ENCODE measurements at regions not wholly inside any gene's neighbourhood (a gene's known extent, or its start where the extent isn't known, plus 50 kb on each side); places are given as distances from the start of the nearest gene placed in this dataset.

DNA sequence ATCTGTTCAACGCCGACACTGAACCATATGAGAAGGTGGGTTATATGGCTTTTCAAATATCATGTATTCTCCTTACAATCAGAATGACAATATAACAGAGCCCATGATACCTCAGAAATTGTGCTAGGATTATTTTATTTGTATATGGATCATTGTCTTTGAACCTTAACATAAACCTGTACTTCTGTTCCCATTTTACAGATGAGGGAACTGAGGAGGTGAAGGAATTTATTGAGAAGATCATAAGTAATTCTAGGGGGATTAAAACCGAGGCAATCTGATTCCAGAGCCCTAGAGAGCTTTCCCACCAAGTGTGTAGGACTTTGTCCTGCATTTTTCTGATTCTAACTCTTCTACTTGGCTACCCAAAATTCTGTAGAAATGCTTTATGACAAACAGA lies 279.8 kb upstream of the FANCL start (continued):
- TF ChIP-seq, protein P1, sequence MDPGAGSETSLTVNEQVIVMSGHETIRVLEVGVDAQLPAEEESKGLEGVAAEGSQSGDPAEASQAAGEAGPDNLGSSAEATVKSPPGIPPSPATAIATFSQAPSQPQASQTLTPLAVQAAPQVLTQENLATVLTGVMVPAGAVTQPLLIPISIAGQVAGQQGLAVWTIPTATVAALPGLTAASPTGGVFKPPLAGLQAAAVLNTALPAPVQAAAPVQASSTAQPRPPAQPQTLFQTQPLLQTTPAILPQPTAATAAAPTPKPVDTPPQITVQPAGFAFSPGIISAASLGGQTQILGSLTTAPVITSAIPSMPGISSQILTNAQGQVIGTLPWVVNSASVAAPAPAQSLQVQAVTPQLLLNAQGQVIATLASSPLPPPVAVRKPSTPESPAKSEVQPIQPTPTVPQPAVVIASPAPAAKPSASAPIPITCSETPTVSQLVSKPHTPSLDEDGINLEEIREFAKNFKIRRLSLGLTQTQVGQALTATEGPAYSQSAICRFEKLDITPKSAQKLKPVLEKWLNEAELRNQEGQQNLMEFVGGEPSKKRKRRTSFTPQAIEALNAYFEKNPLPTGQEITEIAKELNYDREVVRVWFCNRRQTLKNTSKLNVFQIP (CRISPR knock-in tag; IDR thresholded peaks at IDR 0.05; ENCODE audit: borderline replicate concordance, low read depth): no peak
- TF ChIP-seq ZFP3 (CRISPR knock-in tag; IDR thresholded peaks at IDR 0.05) (no peak), OSR1 (CRISPR knock-in tag; IDR thresholded peaks at IDR 0.05) (no peak), ZNF8 (CRISPR knock-in tag; IDR thresholded peaks at IDR 0.05) (no peak)

DNA sequence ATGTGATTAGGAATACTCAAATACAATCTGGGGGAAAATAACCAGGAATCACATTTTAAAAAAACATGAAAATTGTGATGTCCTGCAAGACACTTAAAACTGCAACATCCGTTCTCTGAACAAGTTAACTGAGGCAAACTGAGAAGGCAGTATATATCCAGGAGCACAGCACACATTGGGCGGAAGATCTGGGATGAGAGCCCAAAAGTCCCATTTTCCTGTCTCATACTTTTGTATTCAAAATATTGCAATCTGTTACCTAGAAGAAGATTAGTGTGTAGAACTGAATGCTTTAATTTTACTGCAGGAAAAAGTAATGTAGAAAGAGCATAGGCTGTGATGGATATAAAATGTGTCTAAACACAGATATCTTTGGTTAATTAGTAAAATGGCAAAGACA lies 276.8 kb upstream of the FANCL start:
- no peak for ATAC-seq
- TF ChIP-seq RARB (CRISPR knock-in tag; IDR thresholded peaks at IDR 0.05) (no peak), GLIS3 (CRISPR knock-in tag; IDR thresholded peaks at IDR 0.05) (no peak), OSR1 (CRISPR knock-in tag; IDR thresholded peaks at IDR 0.05) (no peak), TOX (CRISPR knock-in tag; IDR thresholded peaks at IDR 0.05; ENCODE audit: borderline replicate concordance) (no peak), ZFP30 (CRISPR knock-in tag; IDR thresholded peaks at IDR 0.05) (no peak), ZC3H10 (CRISPR knock-in tag; IDR thresholded peaks at IDR 0.05) (no peak), SNAI2 (CRISPR knock-in tag; IDR thresholded peaks at IDR 0.05) (no peak), ESRRG (CRISPR knock-in tag; IDR thresholded peaks at IDR 0.05) (no peak), PPARA (CRISPR knock-in tag; IDR thresholded peaks at IDR 0.05; ENCODE audit: borderline replicate concordance) (no peak), CSDC2 (CRISPR knock-in tag; IDR thresholded peaks at IDR 0.05) (no peak), BACH2 (CRISPR knock-in tag; IDR thresholded peaks at IDR 0.05; ENCODE audit: borderline replicate concordance) (no peak)
- TF ChIP-seq, protein P2, sequence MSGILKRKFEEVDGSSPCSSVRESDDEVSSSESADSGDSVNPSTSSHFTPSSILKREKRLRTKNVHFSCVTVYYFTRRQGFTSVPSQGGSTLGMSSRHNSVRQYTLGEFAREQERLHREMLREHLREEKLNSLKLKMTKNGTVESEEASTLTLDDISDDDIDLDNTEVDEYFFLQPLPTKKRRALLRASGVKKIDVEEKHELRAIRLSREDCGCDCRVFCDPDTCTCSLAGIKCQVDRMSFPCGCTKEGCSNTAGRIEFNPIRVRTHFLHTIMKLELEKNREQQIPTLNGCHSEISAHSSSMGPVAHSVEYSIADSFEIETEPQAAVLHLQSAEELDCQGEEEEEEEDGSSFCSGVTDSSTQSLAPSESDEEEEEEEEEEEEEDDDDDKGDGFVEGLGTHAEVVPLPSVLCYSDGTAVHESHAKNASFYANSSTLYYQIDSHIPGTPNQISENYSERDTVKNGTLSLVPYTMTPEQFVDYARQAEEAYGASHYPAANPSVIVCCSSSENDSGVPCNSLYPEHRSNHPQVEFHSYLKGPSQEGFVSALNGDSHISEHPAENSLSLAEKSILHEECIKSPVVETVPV (CRISPR knock-in tag; IDR thresholded peaks at IDR 0.05): no peak
- TF ChIP-seq, protein P3, sequence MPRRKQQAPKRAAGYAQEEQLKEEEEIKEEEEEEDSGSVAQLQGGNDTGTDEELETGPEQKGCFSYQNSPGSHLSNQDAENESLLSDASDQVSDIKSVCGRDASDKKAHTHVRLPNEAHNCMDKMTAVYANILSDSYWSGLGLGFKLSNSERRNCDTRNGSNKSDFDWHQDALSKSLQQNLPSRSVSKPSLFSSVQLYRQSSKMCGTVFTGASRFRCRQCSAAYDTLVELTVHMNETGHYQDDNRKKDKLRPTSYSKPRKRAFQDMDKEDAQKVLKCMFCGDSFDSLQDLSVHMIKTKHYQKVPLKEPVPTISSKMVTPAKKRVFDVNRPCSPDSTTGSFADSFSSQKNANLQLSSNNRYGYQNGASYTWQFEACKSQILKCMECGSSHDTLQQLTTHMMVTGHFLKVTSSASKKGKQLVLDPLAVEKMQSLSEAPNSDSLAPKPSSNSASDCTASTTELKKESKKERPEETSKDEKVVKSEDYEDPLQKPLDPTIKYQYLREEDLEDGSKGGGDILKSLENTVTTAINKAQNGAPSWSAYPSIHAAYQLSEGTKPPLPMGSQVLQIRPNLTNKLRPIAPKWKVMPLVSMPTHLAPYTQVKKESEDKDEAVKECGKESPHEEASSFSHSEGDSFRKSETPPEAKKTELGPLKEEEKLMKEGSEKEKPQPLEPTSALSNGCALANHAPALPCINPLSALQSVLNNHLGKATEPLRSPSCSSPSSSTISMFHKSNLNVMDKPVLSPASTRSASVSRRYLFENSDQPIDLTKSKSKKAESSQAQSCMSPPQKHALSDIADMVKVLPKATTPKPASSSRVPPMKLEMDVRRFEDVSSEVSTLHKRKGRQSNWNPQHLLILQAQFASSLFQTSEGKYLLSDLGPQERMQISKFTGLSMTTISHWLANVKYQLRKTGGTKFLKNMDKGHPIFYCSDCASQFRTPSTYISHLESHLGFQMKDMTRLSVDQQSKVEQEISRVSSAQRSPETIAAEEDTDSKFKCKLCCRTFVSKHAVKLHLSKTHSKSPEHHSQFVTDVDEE (CRISPR knock-in tag; IDR thresholded peaks at IDR 0.05): no peak
- TF ChIP-seq, protein P1 (CRISPR knock-in tag; IDR thresholded peaks at IDR 0.05; ENCODE audit: borderline replicate concordance, low read depth): no peak
- TF ChIP-seq, protein P4, sequence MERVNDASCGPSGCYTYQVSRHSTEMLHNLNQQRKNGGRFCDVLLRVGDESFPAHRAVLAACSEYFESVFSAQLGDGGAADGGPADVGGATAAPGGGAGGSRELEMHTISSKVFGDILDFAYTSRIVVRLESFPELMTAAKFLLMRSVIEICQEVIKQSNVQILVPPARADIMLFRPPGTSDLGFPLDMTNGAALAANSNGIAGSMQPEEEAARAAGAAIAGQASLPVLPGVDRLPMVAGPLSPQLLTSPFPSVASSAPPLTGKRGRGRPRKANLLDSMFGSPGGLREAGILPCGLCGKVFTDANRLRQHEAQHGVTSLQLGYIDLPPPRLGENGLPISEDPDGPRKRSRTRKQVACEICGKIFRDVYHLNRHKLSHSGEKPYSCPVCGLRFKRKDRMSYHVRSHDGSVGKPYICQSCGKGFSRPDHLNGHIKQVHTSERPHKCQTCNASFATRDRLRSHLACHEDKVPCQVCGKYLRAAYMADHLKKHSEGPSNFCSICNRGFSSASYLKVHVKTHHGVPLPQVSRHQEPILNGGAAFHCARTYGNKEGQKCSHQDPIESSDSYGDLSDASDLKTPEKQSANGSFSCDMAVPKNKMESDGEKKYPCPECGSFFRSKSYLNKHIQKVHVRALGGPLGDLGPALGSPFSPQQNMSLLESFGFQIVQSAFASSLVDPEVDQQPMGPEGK (CRISPR knock-in tag; IDR thresholded peaks at IDR 0.05; ENCODE audit: borderline replicate concordance): no peak

DNA sequence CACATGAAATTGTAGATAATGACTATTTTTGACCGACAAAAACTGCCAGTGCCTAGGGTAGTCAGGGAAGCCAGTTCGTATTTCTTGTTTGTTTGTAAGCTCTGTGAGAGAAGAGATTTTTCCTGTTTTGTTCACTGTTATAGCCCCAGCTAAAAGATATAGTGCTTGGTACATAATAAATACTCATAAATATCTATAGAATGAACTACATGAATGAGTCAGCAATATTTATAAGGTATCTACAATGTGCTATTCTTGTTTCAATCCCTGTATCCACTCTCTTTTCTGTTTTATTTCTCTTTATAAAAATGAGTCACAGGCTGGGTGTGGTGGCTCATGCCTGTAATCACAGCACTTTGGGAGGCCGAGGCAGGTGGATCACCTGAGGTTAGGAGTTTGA lies 275.6 kb upstream of the FANCL start:
- no peak for ATAC-seq
- TF ChIP-seq ZFP3 (CRISPR knock-in tag; IDR thresholded peaks at IDR 0.05) (no peak), CSDC2 (CRISPR knock-in tag; IDR thresholded peaks at IDR 0.05) (no peak), RARB (CRISPR knock-in tag; IDR thresholded peaks at IDR 0.05) (no peak), ESRRG (CRISPR knock-in tag; IDR thresholded peaks at IDR 0.05) (no peak), ZC3H10 (CRISPR knock-in tag; IDR thresholded peaks at IDR 0.05) (no peak), ZFP30 (CRISPR knock-in tag; IDR thresholded peaks at IDR 0.05) (no peak), OSR1 (CRISPR knock-in tag; IDR thresholded peaks at IDR 0.05) (no peak), ISL1 (CRISPR knock-in tag; IDR thresholded peaks at IDR 0.05) (no peak), GLIS3 (CRISPR knock-in tag; IDR thresholded peaks at IDR 0.05) (no peak), BACH2 (CRISPR knock-in tag; IDR thresholded peaks at IDR 0.05; ENCODE audit: borderline replicate concordance) (no peak), ZNF70 (CRISPR knock-in tag; IDR thresholded peaks at IDR 0.05) (no peak)
- TF ChIP-seq, protein P4 (CRISPR knock-in tag; IDR thresholded peaks at IDR 0.05; ENCODE audit: borderline replicate concordance): no peak
- TF ChIP-seq, protein P3 (CRISPR knock-in tag; IDR thresholded peaks at IDR 0.05): no peak
- TF ChIP-seq, protein P1 (CRISPR knock-in tag; IDR thresholded peaks at IDR 0.05; ENCODE audit: borderline replicate concordance, low read depth): no peak
